SK-N-SH (cell line): ENCODE measurements at regions not wholly inside any gene's neighbourhood (a gene's known extent, or its start where the extent isn't known, plus 50 kb on each side); places are given as distances from the start of the nearest gene placed in this dataset.

Experiments used
- TF ChIP-seq, protein P1 (sequence below): fragments of 150-350 bp; IDR thresholded peaks from 2 replicates; pipeline ENCODE4 v1.6.1; 2017; ENCODE audit warnings: antibody characterized with exemption, low read length, low read depth, borderline replicate concordance
- TF ChIP-seq, protein P2 (sequence below): fragments of 200-600 bp; sonication (generic); IDR thresholded peaks from 2 replicates; pipeline ENCODE4 v1.6.1; 2017; ENCODE audit warnings: antibody characterized with exemption, mild to moderate bottlenecking, moderate library complexity

DNA sequence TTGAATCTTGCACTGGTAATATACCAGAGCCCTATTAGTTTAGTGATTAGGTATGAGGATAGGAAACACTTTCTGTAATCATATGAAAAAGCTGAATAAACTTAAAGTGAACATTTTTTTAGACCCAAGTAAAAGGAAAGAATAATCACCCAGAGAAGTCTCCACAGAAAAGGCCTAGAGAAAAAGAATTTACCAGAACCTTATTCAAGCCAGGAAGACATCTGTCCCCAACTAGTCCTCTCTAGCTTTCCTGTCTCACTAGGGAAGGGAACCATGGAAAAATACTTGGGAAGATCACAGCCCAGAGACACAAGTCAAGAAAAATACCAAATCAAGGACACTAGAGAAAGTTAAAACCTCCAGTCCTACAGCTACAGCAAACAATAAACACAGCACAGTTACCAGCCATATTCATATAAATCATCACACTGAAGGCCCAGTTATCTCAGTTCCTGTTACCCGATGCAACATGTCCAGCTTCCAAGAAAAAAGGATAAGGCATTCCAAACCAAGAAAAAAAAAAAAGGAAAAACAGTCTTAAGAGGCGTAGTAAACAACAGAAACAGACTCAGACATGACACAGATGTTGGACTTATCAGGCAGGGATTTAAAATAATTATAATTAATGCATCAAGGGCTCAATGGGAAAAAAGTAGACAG is 461.5 kb downstream of the IRS1 start:
- TF ChIP-seq, protein P1, sequence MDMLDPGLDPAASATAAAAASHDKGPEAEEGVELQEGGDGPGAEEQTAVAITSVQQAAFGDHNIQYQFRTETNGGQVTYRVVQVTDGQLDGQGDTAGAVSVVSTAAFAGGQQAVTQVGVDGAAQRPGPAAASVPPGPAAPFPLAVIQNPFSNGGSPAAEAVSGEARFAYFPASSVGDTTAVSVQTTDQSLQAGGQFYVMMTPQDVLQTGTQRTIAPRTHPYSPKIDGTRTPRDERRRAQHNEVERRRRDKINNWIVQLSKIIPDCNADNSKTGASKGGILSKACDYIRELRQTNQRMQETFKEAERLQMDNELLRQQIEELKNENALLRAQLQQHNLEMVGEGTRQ = no peak
- TF ChIP-seq, protein P2, sequence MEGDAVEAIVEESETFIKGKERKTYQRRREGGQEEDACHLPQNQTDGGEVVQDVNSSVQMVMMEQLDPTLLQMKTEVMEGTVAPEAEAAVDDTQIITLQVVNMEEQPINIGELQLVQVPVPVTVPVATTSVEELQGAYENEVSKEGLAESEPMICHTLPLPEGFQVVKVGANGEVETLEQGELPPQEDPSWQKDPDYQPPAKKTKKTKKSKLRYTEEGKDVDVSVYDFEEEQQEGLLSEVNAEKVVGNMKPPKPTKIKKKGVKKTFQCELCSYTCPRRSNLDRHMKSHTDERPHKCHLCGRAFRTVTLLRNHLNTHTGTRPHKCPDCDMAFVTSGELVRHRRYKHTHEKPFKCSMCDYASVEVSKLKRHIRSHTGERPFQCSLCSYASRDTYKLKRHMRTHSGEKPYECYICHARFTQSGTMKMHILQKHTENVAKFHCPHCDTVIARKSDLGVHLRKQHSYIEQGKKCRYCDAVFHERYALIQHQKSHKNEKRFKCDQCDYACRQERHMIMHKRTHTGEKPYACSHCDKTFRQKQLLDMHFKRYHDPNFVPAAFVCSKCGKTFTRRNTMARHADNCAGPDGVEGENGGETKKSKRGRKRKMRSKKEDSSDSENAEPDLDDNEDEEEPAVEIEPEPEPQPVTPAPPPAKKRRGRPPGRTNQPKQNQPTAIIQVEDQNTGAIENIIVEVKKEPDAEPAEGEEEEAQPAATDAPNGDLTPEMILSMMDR = no peak
